Psoas muscle (tissue), 7 donors: ENCODE measurements at regions not wholly inside any gene's neighbourhood (a gene's known extent, or its start where the extent isn't known, plus 50 kb on each side); places are given as distances from the start of the nearest gene placed in this dataset.

ENCODE experiments used
- ATAC-seq, 4 donors: fragments of 200-7000 bp; cut with Tn5 transposase; one replicate each; pipeline ENCODE4 v1.9.1; 2020; ENCODE audit warnings: moderate library complexity in 3 of 4, mild to moderate bottlenecking in 2 of 4
- DNase-seq, 2 donors: peaks; one replicate each; pipeline ENCODE4 v3.0.0-alpha.2; 2020
- H3K27ac ChIP-seq: fragments of 200-600 bp; one replicate; pipeline ENCODE4 v1.8.0; 2022
- H3K27me3 ChIP-seq, 3 donors: fragments of 200-600 bp in 1 of 3; one replicate each; pipeline versions ENCODE4 v1.6.1 to v1.8.0; 2013 to 2022; ENCODE audit warnings: low read length in 2 of 3, mild to moderate bottlenecking in 2 of 3, moderate library complexity in 1 of 3; ENCODE audit not compliant: insufficient read depth in 3 of 3
- H3K36me3 ChIP-seq, 2 donors: fragments of 200-600 bp in 1 of 2; one replicate each; pipeline versions ENCODE4 v1.6.1 to v1.8.0; 2013 to 2022; ENCODE audit warnings: low read depth in 1 of 2, mild to moderate bottlenecking in 1 of 2, moderate library complexity in 1 of 2; ENCODE audit not compliant: insufficient read depth in 1 of 2
- H3K4me1 ChIP-seq: fragments of 200-600 bp; one replicate; pipeline ENCODE4 v1.8.0; 2022
- H3K4me3 ChIP-seq: fragments of 200-600 bp; one replicate; pipeline ENCODE4 v1.8.0; 2022; ENCODE audit warnings: mild to moderate bottlenecking
- H3K9me3 ChIP-seq: fragments of 200-600 bp; one replicate; pipeline ENCODE4 v1.8.0; 2022
- CTCF ChIP-seq: fragments of 200-600 bp; IDR thresholded peaks from one replicate; pipeline ENCODE4 v1.8.0; 2022; ENCODE audit warnings: antibody characterized with exemption
- WGBS, 3 donors: extraction: QIAGEN DNeasy Blood & Tissue Kit; methylation state at CpG; one replicate each; pipeline versions ENCODE4 v1.1.6 to v1.1.7; 2013; 5-methylcytosine and 5-hydroxymethylcytosine counted together
- intact Hi-C, 2 donors: fragments of 100-400 bp; cut with DNase I; formaldehyde crosslinking; loops; one replicate each; pipeline versions ENCODE4 v1.11.0 to v1.14.2; 2022
- donor health status: healthy with polysubstance abuse.
- donor health status: DM: no; HTN: no; CAD: no; lungs with moderate emphysema.
- donor health status: Bipolar disorder and iron deficiency.
- donor health status: healthy.
- donor health status: DM: yes; HTN: yes; CAD: no.
- donor health status: DM: no; HTN: no; CAD: no.
- donor health status: DM: yes; HTN: yes; CAD: no.

GRCh38 chr15:91517491-91518200, 335.9 kb upstream of the SLCO3A1 start:
- Histone ChIP-seq H3K4me1 (no peaks in the 10 kb centered on the region), H3K27me3 (no peaks in the 10 kb centered on the region), H3K36me3 (no peaks in the 10 kb centered on the region), H3K27ac (no peak overlapping the region), H3K9me3 (no peaks in the 10 kb centered on the region), H3K4me3 (no peak overlapping the region)
- TF ChIP-seq CTCF, result no peak
- intact Hi-C loops, result no loop called here
- DNase-seq (no peak), ATAC-seq (no peak)
- 80 to 87% (median 85%) methylated on average over 4 of the region's 4 CpGs for WGBS, 3 donors

- Histone ChIP-seq H3K27ac (no peak overlapping the region), H3K4me1 (no peaks in the 10 kb centered on the region), H3K27me3 (no peaks in the 10 kb centered on the region), H3K4me3 (no peak overlapping the region), H3K9me3 (no peaks in the 10 kb centered on the region), H3K36me3 (no peaks in the 10 kb centered on the region)
- intact Hi-C loops, result no loop called here
- no peak for TF ChIP-seq CTCF
- DNase-seq, result no peak
- ATAC-seq, result no peak
- 66 to 89% (median 74%) methylated on average over 4 of the region's 4 CpGs for WGBS, 3 donors
Observed at GRCh38 chr15:91520850-91521249, 332.7 kb upstream of the SLCO3A1 start.

GRCh38 chr15:91521548-91521947, 332.0 kb upstream of the SLCO3A1 start:
- WGBS, 3 donors, result 75 to 80% (median 78%) methylated on average over 9 of the region's 9 CpGs
- Histone ChIP-seq H3K27me3 (no peaks in the 10 kb centered on the region), H3K27ac (no peak overlapping the region), H3K36me3 (no peaks in the 10 kb centered on the region), H3K4me3 (no peak overlapping the region), H3K4me1 (no peaks in the 10 kb centered on the region), H3K9me3 (no peaks in the 10 kb centered on the region)
- ATAC-seq (no peak), DNase-seq (no peak)
- TF ChIP-seq CTCF, result no peak
- intact Hi-C loops, result no loop called here

- intact Hi-C loops, result loop anchor here in 1 of 2 donors (1.0 kb wide), 1 partner anchor 218 kb away; no protein-coding TSS in a partner anchor
- no peak overlapping the region for H3K4me3 ChIP-seq
- H3K27ac ChIP-seq, result no peak overlapping the region
- DNase-seq, result no peak
- no peaks in the 10 kb centered on the region for H3K4me1 ChIP-seq
- WGBS, 3 donors, result 49 to 67% (median 50%) methylated on average over 2 of the region's 2 CpGs
- H3K36me3 ChIP-seq, result no peaks in the 10 kb centered on the region
- H3K27me3 ChIP-seq, result no peaks in the 10 kb centered on the region
- ATAC-seq, result peak in 1 of 4 donors; percentile 34
- H3K9me3 ChIP-seq, result no peaks in the 10 kb centered on the region
- no peak for TF ChIP-seq CTCF
Observed at GRCh38 chr15:91521996-91522395, 331.5 kb upstream of the SLCO3A1 start.
